ENCODE measurements at regions not wholly inside any gene's neighbourhood (a gene's known extent, or its start where the extent isn't known, plus 50 kb on each side); places are given as distances from the start of the nearest gene placed in this dataset.

- DNase-seq, result no peak
These were observed 420.0 kb downstream of the ADGRL2 start for GRCh38 chr1:82220754-82221153.

DNA sequence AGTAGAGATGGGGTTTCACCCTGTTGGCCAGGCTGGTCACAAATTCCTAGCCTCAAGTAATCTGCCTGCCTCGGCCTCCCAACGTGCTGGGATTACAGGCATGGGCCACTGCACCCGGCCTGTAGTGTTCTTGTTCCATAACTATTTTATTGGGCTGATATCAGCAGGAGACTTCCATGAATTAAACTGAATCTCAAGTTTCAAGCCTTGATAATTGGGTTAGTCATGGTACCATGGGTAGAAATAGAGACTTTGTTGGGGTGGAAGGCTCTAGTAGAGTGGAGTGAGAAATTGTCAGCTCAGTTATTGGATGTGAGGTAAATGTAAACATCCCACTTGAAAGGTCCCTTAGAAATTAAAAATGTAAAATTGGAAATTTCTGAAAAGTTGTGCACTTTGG is 419.1 kb downstream of the ADGRL2 start:
- no peak for DNase-seq

GRCh38 chr1:82218846-82219245 is 418.1 kb downstream of the ADGRL2 start:
- DNase-seq, result no peak

DNA sequence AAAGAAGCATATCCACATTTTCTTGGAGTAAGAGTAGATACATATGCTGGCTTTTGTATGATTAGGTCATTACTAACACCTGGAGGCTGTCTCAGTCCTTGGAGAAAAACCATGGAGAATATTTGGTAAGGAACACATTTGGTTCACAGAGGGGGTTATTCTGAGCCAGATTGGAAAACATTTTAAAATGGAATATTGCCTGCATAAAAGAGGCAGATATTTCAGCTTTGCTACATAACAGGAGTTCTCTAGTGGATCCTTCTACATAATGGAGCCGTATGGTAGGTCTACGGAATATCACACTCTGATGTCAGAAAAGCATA is 415.1 kb downstream of the ADGRL2 start:
- DNase-seq, result no peak

DNA sequence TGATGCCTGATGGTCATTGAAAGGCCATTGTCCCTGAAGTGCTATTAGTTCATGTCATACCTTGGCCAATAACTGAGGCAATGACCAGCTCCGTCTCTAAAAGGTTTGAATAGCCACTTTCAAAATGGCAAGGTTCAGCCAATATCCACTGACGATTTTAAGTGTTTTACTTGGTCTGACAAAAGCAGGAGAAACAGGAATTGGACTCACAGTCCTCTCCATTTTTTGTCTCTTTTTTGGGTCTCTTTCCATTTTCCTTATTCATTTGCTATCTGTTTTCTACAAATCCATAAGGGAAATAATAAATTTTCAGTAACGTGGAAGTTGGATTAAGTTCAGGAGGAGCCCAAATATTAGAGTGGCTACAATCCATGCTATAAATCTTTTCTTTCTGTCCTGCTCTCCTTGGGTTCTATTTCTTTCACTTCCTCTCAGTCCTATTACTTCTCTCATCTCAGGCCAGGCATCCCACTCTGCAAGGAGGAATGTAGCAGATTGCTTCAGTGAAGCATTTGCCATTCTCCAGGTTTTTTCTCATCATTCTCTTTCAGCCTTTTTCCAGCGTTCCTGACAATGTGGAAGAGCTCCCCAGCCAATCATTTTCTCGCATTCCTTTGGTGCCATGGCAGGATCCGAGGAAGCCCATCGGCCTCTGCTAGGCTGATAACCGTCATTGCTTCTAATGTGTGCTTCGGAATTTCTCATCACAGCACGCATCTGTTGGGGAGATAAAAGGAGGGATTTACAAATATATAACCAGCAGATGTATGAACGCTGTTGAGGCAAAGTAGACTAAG is 414.5 kb downstream of the ADGRL2 start:
- no peak for DNase-seq

DNA sequence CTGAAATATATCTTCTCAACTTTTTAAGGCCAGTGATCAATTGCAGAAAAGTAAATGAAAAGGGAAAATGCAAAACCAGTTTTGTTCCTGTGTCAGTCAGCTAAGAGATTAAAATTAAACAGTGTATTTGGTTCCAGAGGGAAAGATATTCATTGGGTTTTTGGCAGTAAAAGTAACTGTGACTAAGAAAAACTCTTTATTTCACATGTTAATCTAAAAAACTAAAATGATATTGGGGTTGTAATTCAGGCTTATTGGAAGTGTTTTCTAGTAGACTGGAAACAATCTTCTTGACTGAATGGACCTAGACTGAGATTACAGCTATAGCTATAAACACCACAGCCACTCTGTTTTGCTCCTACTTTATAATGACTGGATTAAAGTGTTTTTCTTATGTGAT is 413.9 kb downstream of the ADGRL2 start:
- DNase-seq, result no peak

DNA sequence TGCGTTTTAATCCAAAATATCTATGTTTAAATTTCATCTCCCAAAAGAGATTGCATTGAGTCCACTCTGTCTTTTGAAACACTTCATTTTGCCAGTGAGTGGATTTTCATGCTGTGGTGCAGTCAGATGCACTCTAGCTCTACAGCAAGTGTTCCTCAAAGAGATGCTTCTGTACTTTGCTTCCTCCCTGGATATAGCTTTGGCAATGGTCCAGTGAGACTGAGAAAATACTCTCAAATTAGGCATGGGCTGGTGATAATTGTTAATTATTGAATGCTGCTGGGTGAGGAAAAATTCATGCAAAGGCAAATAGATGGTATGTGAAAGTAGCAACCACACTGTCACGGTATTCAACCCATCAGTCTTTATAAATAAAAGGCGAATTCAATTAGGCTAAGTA is 396.9 kb downstream of the ADGRL2 start:
- DNase-seq, result no peak

GRCh38 chr1:82195245-82195644 is 394.5 kb downstream of the ADGRL2 start:
- DNase-seq, result no peak

GRCh38 chr1:82185084-82185483 is 384.4 kb downstream of the ADGRL2 start:
- no peak for DNase-seq

DNA sequence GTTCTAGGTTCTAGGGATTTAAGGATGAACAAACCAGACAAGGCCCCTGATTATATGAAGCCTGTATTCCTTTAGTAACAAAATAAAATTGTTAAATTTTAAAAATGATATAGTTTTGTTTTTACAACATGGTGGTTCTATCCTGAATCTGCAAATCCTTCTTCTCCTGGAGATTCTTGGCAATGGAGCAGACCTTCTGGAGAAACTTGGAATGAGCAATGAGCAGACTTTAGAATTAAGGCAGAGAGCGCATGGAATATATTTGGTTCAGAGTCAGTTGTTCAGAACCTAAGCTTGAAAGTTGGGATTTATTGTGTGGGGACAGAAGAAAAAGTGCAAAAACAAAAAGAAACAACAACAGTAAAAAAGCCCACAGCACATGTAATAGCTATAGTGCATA is 381.1 kb downstream of the ADGRL2 start:
- DNase-seq, result no peak

- no peak for DNase-seq
These were observed 378.4 kb downstream of the ADGRL2 start for GRCh38 chr1:82179131-82179530.

GRCh38 chr1:82177192-82177591 is 376.5 kb downstream of the ADGRL2 start:
- no peak for DNase-seq

DNA sequence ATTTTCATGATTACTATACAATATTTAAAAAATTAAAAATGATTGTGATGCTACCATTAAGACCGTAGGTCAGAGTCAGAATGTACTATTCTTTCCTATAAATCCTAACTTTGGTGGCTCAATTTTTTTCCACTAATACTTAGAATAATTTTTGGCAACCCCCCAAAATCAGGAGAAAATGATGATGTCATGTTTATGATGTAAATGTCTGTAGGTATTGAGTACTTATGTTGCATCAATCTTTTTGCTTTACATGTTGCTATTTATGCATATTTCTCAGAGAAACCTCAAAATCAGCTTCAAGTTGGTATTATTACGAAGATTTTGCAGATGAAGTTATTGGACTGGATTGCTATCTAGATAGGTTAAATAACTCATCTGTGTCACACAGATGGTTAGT is 371.2 kb downstream of the ADGRL2 start:
- DNase-seq, result no peak

- DNase-seq, result no peak
These were observed 367.7 kb downstream of the ADGRL2 start for GRCh38 chr1:82168482-82168881.

- no peak for DNase-seq
These were observed 364.6 kb downstream of the ADGRL2 start for GRCh38 chr1:82165304-82165703.

- no peak for DNase-seq
These were observed 362.0 kb downstream of the ADGRL2 start for GRCh38 chr1:82162486-82163420.

DNA sequence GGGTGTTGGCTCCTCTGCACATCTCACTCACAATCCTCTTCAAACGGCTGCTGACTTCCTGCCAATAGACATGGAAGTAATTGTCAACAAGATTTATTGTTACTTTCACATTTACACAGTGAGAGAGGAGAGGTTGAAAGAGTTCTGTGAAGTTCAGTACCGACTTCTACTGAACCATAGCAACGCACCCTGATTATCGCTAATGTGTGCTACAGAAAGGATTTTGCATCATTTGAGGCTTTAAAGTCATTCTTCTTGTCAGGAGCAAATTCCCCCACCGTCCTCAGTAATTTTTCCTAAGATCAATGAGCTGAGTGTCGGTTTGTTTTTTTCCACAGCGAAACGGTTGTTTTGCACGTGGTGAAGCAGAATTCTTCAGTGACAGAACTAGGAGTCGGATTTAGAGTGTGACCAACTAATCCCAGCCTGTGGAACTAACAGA is 361.0 kb downstream of the ADGRL2 start:
- no peak for DNase-seq

GRCh38 chr1:82160903-82161302 is 360.2 kb downstream of the ADGRL2 start:
- no peak for DNase-seq

DNA sequence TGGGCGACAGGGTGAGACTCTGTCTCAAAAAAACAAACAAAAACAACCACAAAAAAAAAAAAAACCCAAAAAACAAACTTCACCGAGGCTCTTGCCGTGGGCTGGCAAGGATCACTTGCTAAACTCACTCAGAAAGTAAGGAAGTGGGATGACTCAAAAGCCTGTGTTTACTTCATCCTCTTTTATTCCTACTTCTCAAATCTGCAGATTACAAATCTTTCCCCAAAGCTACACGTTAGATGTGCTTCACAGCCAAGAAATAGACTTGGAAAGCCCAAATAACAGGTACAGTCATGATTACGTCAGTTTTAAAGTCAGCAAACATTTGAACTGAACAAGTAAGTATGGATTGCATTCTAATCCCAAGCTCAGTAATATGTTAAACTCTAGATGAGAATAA is 359.3 kb downstream of the ADGRL2 start:
- DNase-seq, result peak; percentile 31

DNA sequence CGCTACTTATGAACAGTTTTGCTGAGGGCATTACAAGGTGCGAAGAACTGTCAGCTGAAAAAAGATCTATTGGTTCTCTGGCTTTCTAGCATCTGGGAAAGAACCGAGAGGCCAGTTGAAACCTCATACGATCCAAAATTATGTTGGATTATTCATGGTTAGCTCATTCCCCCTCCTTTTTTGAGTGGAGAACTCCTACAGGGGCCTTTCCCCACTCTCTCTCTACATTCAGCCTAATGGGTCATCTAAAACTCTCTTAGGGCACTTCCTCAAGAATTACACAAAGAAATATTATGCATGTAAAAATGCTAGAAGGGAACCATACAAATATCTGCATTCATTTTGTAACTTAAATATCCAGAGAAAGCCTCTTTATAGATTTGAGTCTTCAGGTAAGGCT is 358.2 kb downstream of the ADGRL2 start:
- DNase-seq, result no peak

- DNase-seq, result no peak
These were observed 353.7 kb downstream of the ADGRL2 start for GRCh38 chr1:82154219-82154970.

DNA sequence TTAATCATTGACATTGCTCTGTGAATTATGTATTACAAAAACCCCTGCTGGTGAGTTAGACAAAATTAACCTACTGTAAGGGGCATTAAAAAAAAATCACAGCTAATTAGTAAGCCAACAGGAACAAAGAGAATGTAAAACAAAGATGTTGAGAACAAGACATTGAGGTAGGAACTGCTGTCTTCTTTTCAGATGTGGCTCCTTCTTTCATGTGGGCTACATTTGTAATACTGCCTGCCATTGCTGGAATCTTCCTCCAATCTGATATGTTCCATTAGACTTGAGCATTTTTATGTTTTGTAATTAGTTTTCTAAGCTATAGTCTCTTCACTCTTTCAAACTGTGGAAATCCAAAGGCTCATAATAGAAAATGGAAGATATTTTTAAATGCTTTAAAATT is 353.0 kb downstream of the ADGRL2 start:
- DNase-seq, result no peak

DNA sequence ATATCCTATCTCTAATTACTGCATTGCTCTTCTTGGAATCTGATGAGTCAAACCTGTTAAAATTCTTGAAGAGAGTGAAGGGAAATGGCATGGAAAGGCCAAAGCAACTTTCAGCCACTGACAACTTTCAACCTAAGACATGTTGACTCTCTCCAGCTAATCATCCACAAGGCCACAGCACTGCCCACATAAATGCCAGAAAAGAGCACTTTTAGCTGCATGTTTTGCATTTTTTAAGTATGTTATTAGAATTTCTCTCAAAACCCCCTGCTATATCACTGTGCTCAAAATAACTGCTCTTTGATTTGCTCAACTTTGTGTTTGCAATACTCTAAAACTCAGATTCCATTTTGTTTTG is 352.5 kb downstream of the ADGRL2 start:
- peak; percentile 19 for DNase-seq
